H4 (cell line): ENCODE measurements at regions not wholly inside any gene's neighbourhood (a gene's known extent, or its start where the extent isn't known, plus 50 kb on each side); places are given as distances from the start of the nearest gene placed in this dataset.
A peak's percentile ranks its signal among the peaks of the same experiment; 100 is the strongest.

Experiments used
- DNase-seq: peaks from one replicate; pipeline ENCODE4 v3.0.0-alpha.2; 2015; ENCODE audit warnings: low spot score

DNA sequence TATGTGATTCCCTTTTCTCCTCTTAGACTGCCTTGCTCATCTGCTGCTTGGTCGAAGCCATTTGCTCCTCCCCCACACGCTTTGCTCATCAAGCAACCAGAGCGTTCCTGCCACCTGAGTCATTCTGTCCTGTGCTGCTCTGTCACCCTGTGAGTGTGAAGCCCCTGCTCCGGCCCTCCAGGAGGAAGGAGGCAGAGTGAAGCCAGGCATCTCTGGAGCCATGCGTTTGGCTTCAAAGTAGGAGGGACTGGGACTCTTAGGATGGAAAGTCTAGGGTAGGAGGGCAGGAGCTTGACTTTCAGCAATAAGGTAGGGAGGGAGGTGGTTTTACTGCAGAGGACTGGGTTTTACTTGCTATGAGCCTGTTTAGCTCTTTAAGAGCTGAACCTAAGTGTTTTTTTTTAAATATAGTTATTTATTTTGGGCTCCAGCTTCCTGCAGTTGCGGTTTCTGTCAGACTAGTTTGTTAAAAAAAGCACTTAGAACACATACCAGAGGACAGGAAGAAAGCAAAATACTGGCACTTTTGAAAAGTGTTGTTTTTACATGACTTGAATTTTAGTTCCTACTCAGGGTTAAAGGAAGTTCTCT is 63.6 kb downstream of the SPINK2 start:
- DNase-seq: peak; percentile 93

DNA sequence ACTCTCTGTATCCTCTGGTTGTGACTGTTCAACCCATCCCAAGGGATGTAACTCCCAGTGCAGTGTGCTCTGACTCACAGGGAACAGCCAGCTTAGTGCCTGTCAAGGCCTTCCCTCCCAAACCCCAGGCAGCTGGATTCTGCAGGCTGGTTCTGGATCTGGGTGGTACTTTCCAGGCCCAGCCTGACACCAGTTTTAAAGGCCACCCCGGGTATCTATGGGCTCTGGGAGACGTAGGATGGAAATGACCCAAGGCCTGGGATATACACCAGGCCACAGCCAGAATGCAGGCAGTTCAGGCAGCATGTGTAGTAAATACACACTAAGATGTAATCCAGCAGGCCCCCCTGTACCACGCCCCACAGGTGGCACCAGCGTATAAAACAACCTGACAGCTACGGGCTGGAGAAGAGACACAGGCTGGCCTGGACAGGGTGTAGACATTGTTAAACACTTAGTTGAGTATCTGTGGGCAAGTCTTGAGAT is 64.2 kb downstream of the SPINK2 start:
- peak; percentile 53 for DNase-seq

DNA sequence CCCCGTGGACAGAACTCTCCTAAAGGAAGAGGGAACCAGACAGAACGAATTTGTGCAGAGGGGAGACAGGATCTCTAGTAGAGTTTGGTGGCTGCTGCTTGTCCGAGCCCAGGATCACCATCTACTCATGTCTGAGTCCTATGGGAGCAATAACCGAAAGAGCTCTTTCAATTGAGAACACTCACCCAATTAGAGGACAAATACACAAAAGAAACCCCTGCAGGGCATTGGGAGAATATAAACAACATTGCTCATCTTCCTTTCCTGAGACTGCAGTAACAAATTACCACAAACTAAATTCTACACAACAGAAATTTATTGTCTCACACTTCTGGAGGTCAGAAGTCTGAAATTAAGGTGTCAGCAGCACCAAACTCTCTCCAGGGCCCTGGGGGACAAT is 65.6 kb downstream of the SPINK2 start:
- DNase-seq: no peak

DNA sequence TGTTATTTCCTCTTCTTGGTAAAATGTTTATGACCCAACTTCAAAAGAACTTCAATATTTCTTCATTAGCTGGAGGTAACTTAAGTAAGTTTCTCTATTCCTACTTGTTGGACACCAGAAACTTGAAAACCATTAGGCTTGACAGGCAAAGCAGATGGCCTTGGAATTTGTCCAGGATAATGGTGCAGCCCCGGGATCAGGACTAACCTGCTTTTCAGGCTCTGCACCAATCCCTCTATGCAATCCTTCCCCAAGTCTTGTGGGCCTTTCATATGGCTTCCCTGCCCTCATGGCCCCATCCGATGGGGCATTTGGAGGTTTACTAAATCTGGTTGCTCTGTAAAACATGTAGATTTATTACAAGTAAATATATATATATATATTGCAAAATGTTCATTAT is 68.5 kb downstream of the SPINK2 start:
- DNase-seq: no peak

DNA sequence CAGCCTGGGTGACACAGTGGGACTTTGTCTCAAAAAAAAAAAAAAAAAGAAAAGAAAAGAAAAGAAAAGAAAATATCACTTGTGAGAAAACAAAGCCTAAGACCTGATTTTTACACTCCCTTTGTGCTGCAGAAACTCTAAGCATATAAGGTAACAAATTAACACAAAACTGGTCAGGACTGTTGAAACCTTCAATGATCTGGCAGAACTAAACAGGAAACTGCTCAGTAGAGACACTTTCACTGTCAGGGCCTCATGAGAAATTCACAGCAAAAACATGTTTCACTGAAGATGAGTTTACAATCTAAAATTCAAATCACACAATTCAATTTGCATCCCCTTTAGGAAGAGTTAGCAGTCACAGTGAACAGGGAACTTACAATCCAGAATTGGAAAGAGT is 69.1 kb upstream of the HOPX start:
- no peak for DNase-seq

DNA sequence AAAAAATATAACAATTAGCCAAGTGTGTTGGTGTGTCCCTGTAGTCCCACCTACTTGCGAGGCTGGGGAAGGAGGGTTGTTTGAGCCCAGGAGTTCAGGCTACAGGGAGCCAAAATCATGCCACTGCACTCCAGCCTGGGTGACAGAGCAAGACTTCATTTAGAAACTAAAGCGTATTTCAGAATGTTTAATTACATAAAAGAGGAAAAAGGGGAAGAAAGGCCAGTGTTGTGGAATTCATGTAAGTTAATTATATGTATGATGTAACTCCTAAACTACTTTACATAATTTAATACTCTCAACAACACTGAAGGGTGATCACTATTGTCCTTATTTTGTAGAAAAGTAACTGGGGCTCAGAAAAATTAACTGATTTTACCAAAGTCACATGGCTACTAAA is 67.2 kb upstream of the HOPX start:
- no peak for DNase-seq

DNA sequence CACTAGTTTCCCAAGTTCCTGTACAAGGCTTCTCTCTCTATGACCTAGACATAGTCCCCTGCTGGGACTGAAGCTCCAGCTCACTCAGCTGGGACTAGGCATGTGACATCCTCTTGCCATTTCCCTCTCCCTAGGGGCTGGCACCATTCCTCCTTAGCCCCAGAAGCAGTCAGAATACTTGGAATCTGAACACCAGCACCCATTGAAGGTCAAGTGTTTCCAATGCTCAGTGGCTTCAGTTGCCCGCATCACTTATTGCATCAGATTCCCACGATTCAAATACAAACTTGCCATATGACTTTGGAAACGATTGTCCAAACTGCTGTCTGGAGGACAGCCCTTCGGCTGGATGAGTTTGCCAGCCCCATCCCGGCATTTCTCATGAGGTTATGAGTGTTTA is 65.5 kb upstream of the HOPX start:
- DNase-seq: no peak

DNA sequence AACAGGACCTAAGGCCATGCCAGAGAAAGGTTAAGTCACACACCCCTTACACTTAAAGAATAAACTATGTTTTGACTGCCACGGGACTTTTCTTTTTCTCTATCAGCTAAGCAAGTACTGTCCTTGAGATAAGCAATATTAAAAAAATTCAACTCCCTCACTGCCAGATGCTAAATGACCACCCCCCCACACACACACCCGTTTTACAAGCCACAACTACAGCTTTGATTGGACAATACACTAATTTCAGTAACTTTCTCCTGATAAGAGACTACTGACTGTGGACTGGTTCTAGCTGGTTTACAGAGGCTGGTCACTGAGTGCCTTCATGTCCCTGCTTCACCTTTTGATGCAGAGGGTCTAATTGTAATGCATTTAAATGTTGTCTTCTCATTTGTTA is 63.9 kb upstream of the HOPX start:
- DNase-seq: no peak

DNA sequence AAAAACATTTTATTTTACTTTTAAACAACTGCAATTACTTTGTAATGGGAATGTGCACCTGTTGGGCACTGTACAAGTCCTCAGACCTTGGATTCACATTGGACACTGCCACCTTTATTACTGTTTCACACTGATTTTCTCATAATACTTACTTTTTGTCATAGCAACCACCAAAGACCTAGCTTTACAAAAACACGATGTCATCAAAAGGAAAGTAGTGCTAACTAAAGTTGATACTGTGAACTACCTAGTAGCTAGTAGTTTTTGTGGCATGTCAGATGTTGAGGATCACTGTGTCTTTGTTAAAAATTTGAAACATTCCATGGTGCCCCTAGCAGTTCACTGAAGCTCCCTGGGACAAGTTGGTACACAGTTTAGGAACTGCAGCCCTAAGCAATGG is 62.9 kb upstream of the HOPX start:
- no peak for DNase-seq

DNA sequence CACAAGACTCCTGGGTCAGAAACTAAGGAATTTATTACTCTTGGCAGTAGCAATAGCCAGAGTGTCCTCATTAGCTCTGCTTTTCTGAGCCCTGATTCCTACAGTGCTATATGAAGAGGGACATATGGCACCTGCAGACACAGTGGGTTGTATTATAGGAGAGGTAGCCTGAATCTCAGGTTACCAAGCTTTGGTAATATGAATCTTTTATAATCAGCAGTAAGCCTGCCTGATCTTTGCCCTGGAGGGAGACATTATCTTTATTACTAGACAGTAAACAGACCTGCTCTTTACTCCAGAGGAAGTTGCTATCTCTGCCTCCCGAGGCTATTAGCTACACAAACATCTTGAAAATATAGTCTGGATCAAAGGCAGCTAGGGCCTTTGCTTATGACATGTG is 62.5 kb upstream of the HOPX start:
- DNase-seq: no peak

DNA sequence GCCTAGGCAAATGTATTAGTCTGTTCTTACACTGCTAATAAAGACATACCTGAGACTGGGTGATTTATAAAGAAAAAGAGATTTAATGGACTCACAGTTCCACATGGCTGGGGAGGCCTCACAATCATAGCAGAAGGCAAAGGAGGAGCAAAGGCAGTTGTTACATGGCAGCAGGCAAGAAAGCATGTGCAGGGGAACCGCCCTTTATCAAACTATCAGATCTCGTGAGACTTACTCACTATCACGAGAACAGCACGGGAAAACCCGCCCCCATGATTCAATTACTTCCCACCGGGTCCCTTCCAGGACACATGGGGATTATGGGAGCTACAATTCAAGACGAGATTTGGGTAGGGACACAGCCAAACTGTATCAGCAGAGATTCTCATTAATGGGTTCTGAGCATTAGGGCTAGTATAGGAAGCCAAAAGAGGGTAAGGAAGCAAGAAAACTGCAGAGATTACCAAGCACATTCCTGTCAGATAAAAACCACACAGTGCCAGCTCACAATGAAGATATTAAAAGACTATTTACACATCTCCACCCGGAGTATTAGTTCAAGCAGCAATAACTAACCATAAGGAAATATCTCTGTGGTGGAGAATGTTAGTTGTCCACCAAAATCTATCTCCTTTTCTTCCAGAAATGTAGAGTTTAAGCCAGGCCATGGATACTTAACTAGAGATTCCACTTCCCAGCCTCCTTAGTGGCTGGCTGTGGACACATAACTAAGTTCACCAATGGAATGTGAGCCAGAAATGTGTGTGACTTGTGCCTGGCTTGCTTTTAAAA is 61.2 kb upstream of the HOPX start:
- no peak for DNase-seq

DNA sequence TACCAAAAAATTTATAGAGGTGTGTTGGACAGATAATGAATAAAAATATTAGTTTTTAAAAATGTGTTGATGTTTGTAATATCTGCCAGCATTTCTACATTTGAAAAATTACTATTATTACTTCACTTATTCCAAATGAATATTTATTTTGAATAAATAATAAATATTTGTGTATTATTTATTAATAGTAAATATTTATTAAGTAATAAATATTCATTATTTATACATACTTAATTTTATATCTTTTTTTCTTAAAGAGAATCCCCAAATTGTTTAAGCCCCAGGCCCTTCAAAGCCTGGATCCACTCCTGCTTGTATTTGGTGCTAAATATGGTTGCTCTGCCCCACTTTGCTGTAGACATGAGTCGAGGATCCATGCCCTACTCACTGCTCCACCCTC is 60.5 kb upstream of the HOPX start:
- DNase-seq: no peak

DNA sequence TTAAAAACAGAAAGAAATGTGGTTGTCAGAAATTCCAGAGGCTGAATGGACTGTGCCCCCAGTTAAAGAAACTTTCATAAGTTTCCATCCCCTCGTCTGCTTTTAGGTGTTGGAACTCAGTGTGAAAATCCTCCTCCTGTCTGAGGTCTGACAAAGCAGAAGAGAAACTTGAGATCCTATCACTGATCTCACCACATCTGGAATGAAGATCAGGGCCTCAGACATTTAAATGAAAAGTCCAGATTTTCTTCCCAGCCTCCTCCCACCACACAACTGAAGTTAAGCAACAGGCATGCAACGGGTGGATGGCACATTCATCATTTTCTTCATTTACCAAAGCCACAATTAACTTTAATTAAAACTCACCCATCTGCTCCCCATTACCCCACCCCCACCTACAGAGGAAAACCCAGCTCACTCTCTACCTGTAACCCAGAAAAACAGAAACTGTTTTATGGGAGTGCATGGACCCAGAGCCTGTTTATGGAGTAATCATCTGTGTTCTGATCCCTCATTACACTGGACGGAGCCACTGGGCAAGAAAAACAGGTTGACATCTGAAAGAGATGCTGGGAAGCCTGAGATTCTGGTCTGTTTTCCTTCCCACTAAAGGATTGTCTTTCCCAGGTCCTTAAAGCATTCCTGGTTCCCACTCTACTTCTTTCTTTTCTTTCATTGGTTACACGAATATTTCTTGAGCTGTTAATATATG is 58.1 kb upstream of the HOPX start:
- no peak for DNase-seq

DNA sequence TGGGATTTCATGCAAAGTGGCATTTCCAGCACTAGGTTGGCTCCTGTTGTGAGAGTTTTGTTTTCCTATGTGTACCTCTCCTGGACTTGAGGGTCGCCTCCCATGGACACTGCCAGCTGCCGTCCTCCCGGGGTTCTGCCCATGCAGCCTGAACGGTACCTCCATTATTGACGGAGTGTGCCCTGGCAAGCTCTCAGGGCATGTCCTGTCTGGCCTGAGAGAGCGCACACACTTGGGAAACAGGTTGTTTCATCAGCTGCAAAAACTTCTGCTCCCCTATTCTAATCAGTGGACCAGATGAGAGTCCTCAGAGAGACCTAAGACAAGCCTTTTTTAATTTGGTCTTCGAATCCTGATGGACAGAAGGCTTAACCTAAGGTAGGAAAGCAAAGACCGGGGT is 56.6 kb upstream of the HOPX start:
- DNase-seq: no peak

DNA sequence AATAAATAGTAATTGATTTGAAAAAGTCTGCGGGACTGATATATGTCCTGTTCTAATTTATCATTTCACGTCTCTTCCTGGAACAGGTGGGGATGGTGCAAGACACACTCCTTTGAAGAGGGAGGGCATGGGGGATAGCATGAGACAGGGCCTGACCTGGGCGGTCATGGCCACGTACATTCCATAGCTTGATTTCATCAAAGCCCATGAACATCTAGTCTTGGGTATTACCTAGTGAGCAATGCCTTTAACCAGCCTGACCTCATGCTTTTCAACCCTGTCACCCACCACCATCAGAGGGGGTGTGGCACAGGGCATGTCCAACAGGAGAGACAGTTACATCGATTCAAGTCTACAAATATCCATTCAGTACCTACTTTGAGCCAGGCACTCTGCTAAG is 52.3 kb upstream of the HOPX start:
- DNase-seq: no peak

DNA sequence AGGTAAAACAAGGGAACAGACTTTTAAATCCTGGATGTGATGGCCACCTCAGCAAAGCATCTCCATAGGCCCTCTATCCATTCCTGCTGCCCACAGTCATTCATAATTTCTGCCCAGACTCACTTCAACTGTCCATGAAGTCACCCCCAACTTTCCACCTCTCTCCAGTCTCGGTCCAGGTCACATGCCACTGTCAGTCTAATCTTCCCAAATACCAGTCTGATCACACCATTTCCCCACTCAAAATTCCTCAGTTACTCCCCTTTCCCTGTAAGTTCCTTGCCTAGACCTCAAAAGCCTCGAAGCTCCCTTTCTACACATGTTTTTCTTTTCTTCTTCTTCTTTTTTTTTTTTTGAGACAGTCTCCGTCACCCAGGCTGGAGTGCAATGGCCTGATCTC is 51.2 kb upstream of the HOPX start:
- no peak for DNase-seq

DNA sequence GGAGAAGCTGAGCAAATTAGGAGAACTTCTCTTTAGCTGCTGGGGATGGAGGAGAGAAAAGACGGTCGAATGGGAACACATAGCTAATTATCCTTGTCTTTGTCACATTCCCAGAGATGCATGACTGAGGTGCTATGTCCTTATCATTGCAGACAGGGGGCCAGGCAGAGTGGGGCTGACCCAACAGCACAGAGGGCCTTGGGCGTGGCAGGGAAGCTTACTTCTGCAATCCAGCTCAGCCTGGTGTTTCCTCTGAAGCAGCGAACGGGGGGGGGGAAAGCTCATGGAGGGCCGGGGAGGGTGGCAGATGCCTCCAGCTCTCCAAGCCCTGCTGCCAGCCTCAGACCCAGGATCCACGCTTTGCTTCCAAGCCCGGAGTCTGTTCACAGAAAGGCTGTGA is 50.8 kb upstream of the HOPX start:
- no peak for DNase-seq
